Stimulated activated effector memory CD8-positive, alpha-beta T cell treated with anti-CD3 and anti-CD28 coated beads, Interleukin-12 subunit alpha, Interleukin-12 subunit beta, amount 100 ng/mL, for 72 hours (primary cell): ENCODE measurements at regions not wholly inside any gene's neighbourhood (a gene's known extent, or its start where the extent isn't known, plus 50 kb on each side); places are given as distances from the start of the nearest gene placed in this dataset.
A peak's percentile ranks its signal among the peaks of the same experiment; 100 is the strongest.
"Not testable (repeated sequence)": the region's sequence is repeated elsewhere in the genome, so short reads cannot be mapped to it uniquely, and the experiment has no call there.

Source experiments
- ATAC-seq: fragments of 150-1000 bp; cut with Tn5 transposase; 2 replicates; pipeline ENCODE4 v1.10.0; 2021
- DNase-seq, 2 donors: peaks; one replicate each; pipeline ENCODE4 v3.0.0; 2021 to 2022; ENCODE audit warnings: low spot score in 2 of 2
- H3K27ac Mint-ChIP-seq: one replicate; pipeline ENCODE4 v1.8.0; 2022; ENCODE audit warnings: mild to moderate bottlenecking, mixed read lengths
- H3K36me3 Mint-ChIP-seq: one replicate; pipeline ENCODE4 v1.8.0; 2022; ENCODE audit warnings: mild to moderate bottlenecking, mixed read lengths
- H3K4me1 Mint-ChIP-seq: one replicate; pipeline ENCODE4 v1.8.0; 2022; ENCODE audit warnings: mixed read lengths
- H3K4me3 Mint-ChIP-seq: one replicate; pipeline ENCODE4 v1.8.0; 2022; ENCODE audit warnings: mild to moderate bottlenecking, mixed read lengths
- H3K9me3 Mint-ChIP-seq: one replicate; pipeline ENCODE4 v1.8.0; 2022; ENCODE audit warnings: mixed read lengths

- no peak overlapping the region for H3K4me3 Mint-ChIP-seq
- DNase-seq (no peak), ATAC-seq (no peak)
- no peaks in the 10 kb centered on the region for H3K4me1 Mint-ChIP-seq
- H3K9me3 Mint-ChIP-seq: no peaks in the 10 kb centered on the region
- H3K36me3 Mint-ChIP-seq: no peaks in the 10 kb centered on the region
- no peak overlapping the region for H3K27ac Mint-ChIP-seq
Measured at GRCh38 chr10:86579883-86580520, 58.4 kb upstream of the WAPL start.

GRCh38 chr10:86580521-86580891, 58.9 kb upstream of the WAPL start:
- ATAC-seq (no peak), DNase-seq (no peak)
- Mint-ChIP-seq H3K27ac (no peak overlapping the region), H3K36me3 (no peaks in the 10 kb centered on the region), H3K4me1 (no peaks in the 10 kb centered on the region), H3K4me3 (no peak overlapping the region), H3K9me3 (no peaks in the 10 kb centered on the region)

- Mint-ChIP-seq H3K9me3 (no peaks in the 10 kb centered on the region), H3K4me1 (no peaks in the 10 kb centered on the region), H3K4me3 (no peak overlapping the region), H3K36me3 (no peaks in the 10 kb centered on the region), H3K27ac (no peak overlapping the region)
- DNase-seq (no peak), ATAC-seq (no peak)
Measured at GRCh38 chr10:86583983-86584382, 62.4 kb upstream of the WAPL start.

GRCh38 chr10:86585037-86585929, 63.7 kb upstream of the WAPL start:
- Mint-ChIP-seq H3K4me3 (no peak overlapping the region), H3K27ac (no peak overlapping the region), H3K4me1 (no peaks in the 10 kb centered on the region), H3K36me3 (no peaks in the 10 kb centered on the region), H3K9me3 (no peaks in the 10 kb centered on the region)
- DNase-seq (peak; percentile 68 to 85), ATAC-seq (peak; percentile 91)

GRCh38 chr10:86586516-86586915, 64.9 kb upstream of the WAPL start:
- no peak for ATAC-seq
- no peak for DNase-seq
- no peaks in the 10 kb centered on the region for H3K9me3 Mint-ChIP-seq
- no peak overlapping the region for H3K27ac Mint-ChIP-seq
- no peak overlapping the region for H3K4me3 Mint-ChIP-seq
- no peaks in the 10 kb centered on the region for H3K4me1 Mint-ChIP-seq
- no peaks in the 10 kb centered on the region for H3K36me3 Mint-ChIP-seq

GRCh38 chr10:86588781-86589180, 65.6 kb upstream of the OPN4 start:
- H3K4me3 Mint-ChIP-seq, H3K27ac Mint-ChIP-seq, DNase-seq, H3K4me1 Mint-ChIP-seq, H3K36me3 Mint-ChIP-seq, H3K9me3 Mint-ChIP-seq, ATAC-seq: not testable (repeated sequence)

GRCh38 chr10:86591436-86591835, 62.9 kb upstream of the OPN4 start:
- H3K9me3 Mint-ChIP-seq: no peaks in the 10 kb centered on the region
- H3K4me1 Mint-ChIP-seq: no peaks in the 10 kb centered on the region
- DNase-seq (no peak), ATAC-seq (no peak)
- no peaks in the 10 kb centered on the region for H3K36me3 Mint-ChIP-seq
- no peak overlapping the region for H3K27ac Mint-ChIP-seq
- H3K4me3 Mint-ChIP-seq: no peak overlapping the region

GRCh38 chr10:86592413-86592812, 61.9 kb upstream of the OPN4 start:
- DNase-seq (no peak), ATAC-seq (peak; percentile 36)
- H3K27ac Mint-ChIP-seq: no peak overlapping the region
- H3K4me1 Mint-ChIP-seq: no peaks in the 10 kb centered on the region
- H3K36me3 Mint-ChIP-seq: no peaks in the 10 kb centered on the region
- H3K4me3 Mint-ChIP-seq: no peak overlapping the region
- no peaks in the 10 kb centered on the region for H3K9me3 Mint-ChIP-seq

GRCh38 chr10:86594535-86594934, 59.8 kb upstream of the OPN4 start:
- ATAC-seq (no peak), DNase-seq (no peak)
- no peaks in the 10 kb centered on the region for H3K4me1 Mint-ChIP-seq

GRCh38 chr10:86595496-86595895, 58.9 kb upstream of the OPN4 start:
- Mint-ChIP-seq H3K4me3 (no peak overlapping the region), H3K4me1 (no peaks in the 10 kb centered on the region), H3K9me3 (no peaks in the 10 kb centered on the region), H3K27ac (no peak overlapping the region), H3K36me3 (no peaks in the 10 kb centered on the region)
- ATAC-seq (no peak), DNase-seq (no peak)

More at GRCh38 chr10:86594535-86594934, 59.8 kb upstream of the OPN4 start:
- no peaks in the 10 kb centered on the region for H3K9me3 Mint-ChIP-seq
- no peaks in the 10 kb centered on the region for H3K36me3 Mint-ChIP-seq
- no peak overlapping the region for H3K4me3 Mint-ChIP-seq
- H3K27ac Mint-ChIP-seq: no peak overlapping the region

GRCh38 chr10:86596266-86596665, 58.1 kb upstream of the OPN4 start:
- H3K4me1 Mint-ChIP-seq: no peaks in the 10 kb centered on the region
- no peaks in the 10 kb centered on the region for H3K36me3 Mint-ChIP-seq

GRCh38 chr10:86597306-86597705, 57.0 kb upstream of the OPN4 start:
- ATAC-seq (no peak), DNase-seq (no peak)
- no peaks in the 10 kb centered on the region for H3K9me3 Mint-ChIP-seq
- no peak overlapping the region for H3K4me3 Mint-ChIP-seq
- no peaks in the 10 kb centered on the region for H3K36me3 Mint-ChIP-seq
- no peaks in the 10 kb centered on the region for H3K4me1 Mint-ChIP-seq
- no peak overlapping the region for H3K27ac Mint-ChIP-seq

More at GRCh38 chr10:86596266-86596665, 58.1 kb upstream of the OPN4 start:
- Mint-ChIP-seq H3K27ac (no peak overlapping the region), H3K9me3 (no peaks in the 10 kb centered on the region), H3K4me3 (no peak overlapping the region)
- DNase-seq: no peak
- no peak for ATAC-seq

- no peak for ATAC-seq
- Mint-ChIP-seq H3K36me3 (no peaks in the 10 kb centered on the region), H3K4me3 (no peak overlapping the region), H3K9me3 (no peaks in the 10 kb centered on the region), H3K4me1 (no peaks in the 10 kb centered on the region), H3K27ac (no peak overlapping the region)
- DNase-seq: no peak
Measured at GRCh38 chr10:86598151-86598550, 56.2 kb upstream of the OPN4 start.

GRCh38 chr10:86599041-86599440, 55.3 kb upstream of the OPN4 start:
- no peaks in the 10 kb centered on the region for H3K36me3 Mint-ChIP-seq
- H3K9me3 Mint-ChIP-seq: no peaks in the 10 kb centered on the region
- H3K4me3 Mint-ChIP-seq: no peak overlapping the region
- DNase-seq (no peak), ATAC-seq (no peak)
- no peak overlapping the region for H3K27ac Mint-ChIP-seq
- H3K4me1 Mint-ChIP-seq: no peaks in the 10 kb centered on the region

GRCh38 chr10:86599729-86600128, 54.6 kb upstream of the OPN4 start:
- H3K4me3 Mint-ChIP-seq: no peak overlapping the region
- ATAC-seq (peak; percentile 57), DNase-seq (no peak)
- H3K4me1 Mint-ChIP-seq: no peaks in the 10 kb centered on the region
- no peaks in the 10 kb centered on the region for H3K36me3 Mint-ChIP-seq
- no peak overlapping the region for H3K27ac Mint-ChIP-seq
- no peaks in the 10 kb centered on the region for H3K9me3 Mint-ChIP-seq

GRCh38 chr10:86600296-86600695, 54.1 kb upstream of the OPN4 start:
- ATAC-seq: no peak
- no peaks in the 10 kb centered on the region for H3K36me3 Mint-ChIP-seq
- no peak overlapping the region for H3K4me3 Mint-ChIP-seq
- H3K27ac Mint-ChIP-seq: no peak overlapping the region
- no peak for DNase-seq
- H3K9me3 Mint-ChIP-seq: no peaks in the 10 kb centered on the region
- no peaks in the 10 kb centered on the region for H3K4me1 Mint-ChIP-seq
